NB4 (cell line): ENCODE measurements at regions not wholly inside any gene's neighbourhood (a gene's known extent, or its start where the extent isn't known, plus 50 kb on each side); places are given as distances from the start of the nearest gene placed in this dataset.

Experiments
- CTCF ChIP-seq: IDR thresholded peaks from one replicate; pipeline ENCODE4 v1.5.1; 2012; ENCODE audit warnings: low read depth, low read length
- MAX ChIP-seq: IDR thresholded peaks from 2 replicates; pipeline ENCODE4 v1.6.1; 2011; ENCODE audit warnings: low read depth, low read length
- MYC ChIP-seq: IDR thresholded peaks from 2 replicates; pipeline ENCODE4 v1.6.1; 2011; ENCODE audit warnings: low read depth, low read length
- POLR2A ChIP-seq: IDR thresholded peaks from 2 replicates; pipeline ENCODE4 v1.6.1; 2011; ENCODE audit warnings: mild to moderate bottlenecking; ENCODE audit not compliant: insufficient read length; ENCODE audit errors: extremely low read depth

- TF ChIP-seq CTCF (no peak), POLR2A (no peak), MAX (no peak), MYC (no peak)
Observed at GRCh38 chr11:49405743-49406142, 197.3 kb upstream of the FOLH1 start.
